HL-60 (cell line): ENCODE measurements at regions not wholly inside any gene's neighbourhood (a gene's known extent, or its start where the extent isn't known, plus 50 kb on each side); places are given as distances from the start of the nearest gene placed in this dataset.

Experiments
- DNase-seq, 2 experiments: peaks; one replicate each; pipeline ENCODE4 v3.0.0-alpha.2; 2010 to 2020; ENCODE audit warnings: low read depth in 1 of 2, low spot score in 1 of 2
- H3K27ac ChIP-seq: fragments of 250-450 bp; sonication (Bioruptor Pico); replicated peaks from 2 replicates; pipeline ENCODE4 v1.5.1; 2020; ENCODE audit warnings: mild to moderate bottlenecking, moderate library complexity
- H3K27me3 ChIP-seq: fragments of 250-450 bp; sonication (Bioruptor Pico); 2 replicates; pipeline ENCODE4 v1.5.1; 2021; ENCODE audit warnings: mild to moderate bottlenecking, moderate library complexity; ENCODE audit not compliant: insufficient read depth, poor library complexity, severe bottlenecking
- H3K4me3 ChIP-seq: replicated peaks from 2 replicates; pipeline ENCODE4 v1.5.1; 2011; ENCODE audit warnings: mild to moderate bottlenecking, control low read depth, low read length; ENCODE audit not compliant: insufficient read depth
- CTCF ChIP-seq: IDR thresholded peaks from one replicate; pipeline ENCODE4 v1.5.1; 2011; ENCODE audit warnings: low read length, control low read depth, inconsistent platforms; ENCODE audit not compliant: insufficient read depth
- GABPA ChIP-seq: IDR thresholded peaks from 2 replicates; pipeline ENCODE4 v1.6.1; 2012; ENCODE audit warnings: low read depth
- POLR2AphosphoS5 ChIP-seq: IDR thresholded peaks from 2 replicates; pipeline ENCODE4 v1.6.1; 2012; ENCODE audit warnings: low read depth
- REST ChIP-seq: IDR thresholded peaks from 2 replicates; pipeline ENCODE4 v1.6.1; 2012; ENCODE audit warnings: low read depth; ENCODE audit not compliant: insufficient replicate concordance
- SPI1 ChIP-seq: IDR thresholded peaks from 2 replicates; pipeline ENCODE4 v1.6.1; 2012; ENCODE audit warnings: low read depth, mild to moderate bottlenecking, borderline replicate concordance

- TF ChIP-seq CTCF (no peak), REST (no peak), SPI1 (no peak)
- no peak for DNase-seq
- Histone ChIP-seq H3K27ac (no peak overlapping the region), H3K4me3 (no peak overlapping the region), H3K27me3 (no peaks in the 10 kb centered on the region)
These were observed 517.0 kb downstream of the KCNH5 start for GRCh38 chr14:62528296-62528695.

- TF ChIP-seq POLR2AphosphoS5 = no peak
- no peak for TF ChIP-seq CTCF
- no peak for TF ChIP-seq REST
- TF ChIP-seq SPI1 = no peak
- no peak for TF ChIP-seq GABPA
- no peak overlapping the region for H3K27ac ChIP-seq
- no peak overlapping the region for H3K4me3 ChIP-seq
- no peak for DNase-seq
- H3K27me3 ChIP-seq = no peaks in the 10 kb centered on the region
These were observed 513.1 kb downstream of the KCNH5 start for GRCh38 chr14:62532181-62532580.

- no peak for TF ChIP-seq GABPA
- no peak for TF ChIP-seq REST
- TF ChIP-seq POLR2AphosphoS5 = no peak
- TF ChIP-seq SPI1 = no peak
- no peak for TF ChIP-seq CTCF
- Histone ChIP-seq H3K4me3 (no peak overlapping the region), H3K27me3 (no peaks in the 10 kb centered on the region), H3K27ac (no peak overlapping the region)
- DNase-seq = no peak
These were observed 498.3 kb downstream of the KCNH5 start for GRCh38 chr14:62546862-62547474.
